NCI-H146 (cell line): ENCODE measurements at regions not wholly inside any gene's neighbourhood (a gene's known extent, or its start where the extent isn't known, plus 50 kb on each side); places are given as distances from the start of the nearest gene placed in this dataset.

ENCODE experiments used
- DNase-seq: peaks from one replicate; lab custom pipeline; 2025; lab: John Stamatoyannopoulos, UW

DNA sequence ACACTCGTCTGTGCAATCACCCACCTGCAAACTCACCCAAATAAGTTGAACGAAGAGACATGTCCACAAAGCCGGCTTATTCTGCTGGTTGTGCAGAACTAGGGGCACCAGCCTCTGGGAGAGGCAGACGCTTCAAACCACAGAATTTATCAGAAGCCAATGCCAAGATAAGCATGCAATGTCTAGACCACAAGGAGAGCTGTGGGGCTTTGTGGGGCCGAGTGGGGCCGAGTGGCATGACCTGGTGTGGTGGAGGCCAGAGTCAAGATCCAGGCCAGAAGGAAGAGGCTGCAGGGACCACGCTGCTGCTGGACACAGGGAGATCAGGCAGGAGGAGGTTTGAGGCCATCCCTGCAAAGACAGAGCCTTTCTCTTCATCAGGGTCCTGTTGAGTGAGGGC, 259.0 kb downstream of the IRX2 start:
- no peak for DNase-seq

DNA sequence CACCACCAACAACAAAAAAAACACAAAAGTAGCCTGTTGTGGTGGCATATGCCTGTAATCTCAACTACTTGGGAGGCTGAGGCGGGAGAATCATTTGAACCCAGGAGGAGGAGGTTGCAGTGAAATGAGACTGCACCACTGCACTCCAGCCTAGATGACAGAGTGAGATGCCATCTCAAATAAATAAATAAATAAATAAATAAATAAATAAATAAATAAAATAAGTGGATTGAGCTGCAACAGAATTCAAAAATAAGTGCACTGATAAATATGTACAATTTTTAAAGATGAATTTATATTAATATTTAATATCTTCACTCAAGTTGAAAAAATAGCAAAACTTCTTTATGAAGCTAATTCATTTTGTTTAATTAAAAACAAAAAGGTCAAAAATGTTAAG, 259.6 kb downstream of the IRX2 start:
- no peak for DNase-seq

DNA sequence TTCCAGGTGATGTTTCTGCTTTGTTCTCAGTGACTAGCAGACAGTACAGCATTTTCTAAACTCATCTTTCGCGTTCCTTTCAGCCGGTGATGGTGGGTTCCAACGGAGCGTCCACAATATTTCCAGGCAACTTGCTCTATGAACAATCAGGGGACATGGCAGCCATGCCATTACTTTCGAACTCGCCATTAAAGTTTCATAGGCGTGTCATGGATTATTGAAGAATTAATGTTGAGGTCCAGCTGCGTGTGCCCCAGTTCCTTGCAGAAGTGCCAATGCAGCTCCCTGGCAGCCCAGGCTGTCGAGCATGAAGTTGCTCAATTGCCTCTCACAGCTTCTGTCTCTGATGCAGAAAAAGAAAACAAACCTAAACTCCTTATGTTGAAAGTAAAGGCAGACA, 262.2 kb downstream of the IRX2 start:
- DNase-seq, result no peak

DNA sequence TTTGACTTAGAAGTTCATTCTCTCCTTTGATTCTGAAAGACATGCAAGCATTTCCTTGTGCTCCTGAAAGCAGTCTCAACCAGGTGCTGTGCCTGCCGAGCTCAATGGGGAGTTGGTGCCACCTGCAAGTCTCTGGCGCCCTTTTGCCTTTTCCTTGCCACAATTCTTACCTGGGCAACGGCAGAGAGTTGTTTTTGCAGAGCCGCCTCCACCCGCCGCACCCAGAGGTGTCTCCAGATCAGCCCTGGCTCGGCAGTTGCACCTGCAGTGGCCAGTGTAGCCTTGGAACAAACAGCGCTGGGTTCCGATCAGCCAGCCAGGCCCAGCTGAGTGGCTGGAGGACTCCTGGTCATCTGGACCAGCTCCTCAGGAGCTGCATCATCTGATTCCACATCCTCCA, 262.9 kb downstream of the IRX2 start:
- no peak for DNase-seq

DNA sequence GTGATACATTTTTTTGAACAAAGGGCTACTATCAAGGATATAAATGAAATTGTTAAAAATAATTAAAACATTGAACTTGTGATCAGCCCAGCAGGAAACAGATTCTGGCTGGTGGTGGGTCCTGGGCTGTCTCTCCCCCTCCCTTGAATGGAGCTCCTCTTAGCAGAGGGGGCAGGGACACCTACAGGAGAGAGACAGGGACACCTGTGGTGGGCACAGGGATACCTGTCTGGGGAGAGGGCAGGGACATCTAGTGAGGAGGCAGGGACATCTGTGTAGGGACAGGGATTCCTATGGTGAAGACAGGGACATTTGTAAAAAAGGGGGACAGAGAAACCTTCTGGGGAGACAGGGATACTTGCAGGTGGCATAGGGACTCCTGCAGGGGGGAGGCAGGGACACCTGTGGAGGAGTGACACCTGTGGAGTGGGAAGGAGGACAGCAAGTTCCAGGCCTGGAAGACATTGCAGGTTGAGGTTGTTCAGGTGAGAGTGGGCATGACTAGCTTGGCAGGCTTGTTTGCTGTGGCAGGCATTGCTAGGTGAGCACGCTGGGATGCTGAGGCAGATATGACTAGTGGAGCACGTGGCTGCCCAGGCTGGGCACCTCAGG, 264.2 kb downstream of the IRX2 start:
- no peak for DNase-seq

DNA sequence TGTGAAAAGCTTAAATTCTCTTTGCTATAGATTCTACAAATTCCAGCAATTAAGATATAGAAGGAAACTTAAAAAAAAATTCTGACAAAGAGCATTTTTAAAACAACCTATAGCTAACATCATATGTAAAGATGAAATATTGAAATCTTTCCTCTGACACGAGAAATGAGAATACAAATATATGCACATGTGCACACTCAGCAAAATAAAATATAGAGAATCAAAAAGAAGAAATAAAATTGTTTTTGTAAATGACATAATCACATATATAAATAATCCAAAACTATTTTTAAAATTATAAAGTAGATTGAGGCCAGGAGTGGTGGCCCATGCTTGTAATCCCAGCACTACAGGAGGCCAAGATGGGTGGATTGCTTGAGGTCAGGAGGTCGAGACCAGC, 265.1 kb downstream of the IRX2 start:
- DNase-seq, result no peak

DNA sequence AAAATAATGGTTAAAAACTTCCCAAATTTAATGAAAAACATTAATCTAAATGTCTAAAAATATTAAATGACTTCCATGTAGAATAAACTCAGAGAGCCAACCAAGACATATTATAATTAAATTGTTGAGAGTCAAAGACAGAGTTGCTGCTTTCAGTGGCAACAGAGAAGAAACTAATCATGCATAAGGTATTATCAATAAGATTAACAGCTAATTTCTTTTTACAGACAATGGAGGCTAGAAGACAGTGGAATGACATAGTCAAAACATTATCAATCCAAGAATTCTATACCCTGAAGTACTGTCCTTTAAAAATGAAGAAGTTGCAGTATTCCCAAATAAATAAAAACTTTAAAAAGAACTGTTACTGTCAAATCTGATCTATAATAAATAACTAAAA, 268.7 kb downstream of the IRX2 start:
- DNase-seq, result no peak

DNA sequence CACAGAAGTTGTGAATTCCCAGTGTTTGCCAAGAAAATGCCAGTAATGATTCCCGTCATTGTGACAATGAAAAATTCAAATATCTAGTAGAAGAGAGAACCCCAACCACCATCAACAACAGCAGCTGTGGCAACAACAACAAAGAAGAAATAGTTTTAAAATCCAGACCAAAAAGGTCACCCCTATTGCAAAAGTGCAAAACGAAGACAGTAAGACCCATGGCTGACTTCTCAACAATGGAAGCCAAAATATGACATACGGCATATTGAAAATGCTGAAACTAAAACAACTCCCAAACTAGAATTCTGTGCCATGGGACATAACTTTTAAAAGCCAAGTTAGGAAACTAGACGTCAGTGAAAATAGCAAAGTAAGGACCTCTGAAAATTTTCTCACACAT, 270.6 kb downstream of the IRX2 start:
- DNase-seq, result no peak

DNA sequence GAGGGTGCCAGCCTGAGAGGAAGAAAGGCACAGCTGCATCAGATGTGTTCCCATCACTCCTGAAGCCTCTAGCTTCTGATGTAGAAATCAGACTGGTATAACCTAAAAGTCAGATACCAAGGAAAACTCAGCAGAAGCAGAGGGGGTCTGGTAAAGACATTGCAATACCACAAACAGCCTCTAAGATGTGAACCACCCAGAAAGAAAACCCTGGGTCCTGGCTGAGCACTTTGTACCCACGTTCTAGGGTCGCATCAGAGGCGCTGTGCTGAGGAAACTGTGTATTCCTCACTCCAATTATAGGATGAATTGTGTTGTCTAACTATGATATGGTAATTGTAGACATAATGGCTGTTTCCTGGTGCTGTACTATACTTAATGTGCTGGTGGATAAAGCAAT, 275.6 kb downstream of the IRX2 start:
- DNase-seq, result no peak

DNA sequence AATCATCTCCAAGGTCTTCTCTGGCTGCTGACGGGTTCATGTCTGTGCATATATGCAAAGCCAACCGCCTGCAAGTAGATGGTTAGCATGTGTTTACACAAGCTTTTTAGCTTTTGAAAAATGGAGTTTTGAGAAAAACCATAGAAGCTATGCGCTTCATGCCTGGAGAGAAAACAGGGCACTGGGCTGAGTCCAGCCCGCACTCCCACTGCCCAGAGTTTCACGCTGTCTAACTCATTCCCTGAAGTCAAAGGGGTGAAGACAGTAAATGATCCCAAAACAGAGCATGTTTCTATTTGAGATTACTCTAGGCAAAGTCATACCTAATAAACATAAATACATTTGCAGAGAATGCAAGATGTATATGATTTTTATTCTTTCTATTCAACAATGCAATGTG, 278.8 kb downstream of the IRX2 start:
- no peak for DNase-seq

DNA sequence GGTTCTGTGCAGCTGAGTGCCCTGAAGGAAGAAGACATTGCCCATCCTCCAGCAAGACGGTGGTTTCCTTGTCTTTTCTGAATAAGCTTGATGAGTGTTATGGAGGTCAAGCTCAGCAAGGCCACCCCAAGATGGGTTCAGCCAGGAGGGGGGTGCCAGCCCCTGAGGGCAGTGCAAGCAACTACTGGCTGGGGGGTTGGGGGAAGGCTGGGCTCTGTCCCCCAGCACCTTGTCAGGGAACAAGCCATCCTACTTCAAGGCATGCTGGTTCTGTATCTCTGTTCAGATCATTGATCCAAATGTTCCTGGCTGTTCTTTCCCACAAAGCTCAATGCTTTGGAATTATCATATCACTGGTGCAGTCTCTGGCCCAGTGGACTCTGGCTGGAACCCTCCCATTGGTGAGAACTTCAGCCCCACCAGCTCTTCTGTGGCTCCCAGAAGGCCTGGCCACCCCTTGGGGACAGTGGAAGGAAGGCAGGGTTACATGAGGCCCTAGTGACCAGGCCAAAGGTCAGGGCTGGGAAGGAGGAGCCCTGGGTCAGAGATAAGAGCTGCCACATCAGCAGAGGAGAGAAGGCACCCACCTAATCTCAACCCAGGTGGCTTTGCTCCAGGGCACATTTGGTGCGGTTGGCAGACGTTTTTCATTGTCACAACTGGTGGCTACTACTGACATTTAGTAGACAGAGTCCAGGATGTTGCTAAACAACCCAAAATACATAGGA, 280.2 kb downstream of the IRX2 start:
- DNase-seq, result no peak

DNA sequence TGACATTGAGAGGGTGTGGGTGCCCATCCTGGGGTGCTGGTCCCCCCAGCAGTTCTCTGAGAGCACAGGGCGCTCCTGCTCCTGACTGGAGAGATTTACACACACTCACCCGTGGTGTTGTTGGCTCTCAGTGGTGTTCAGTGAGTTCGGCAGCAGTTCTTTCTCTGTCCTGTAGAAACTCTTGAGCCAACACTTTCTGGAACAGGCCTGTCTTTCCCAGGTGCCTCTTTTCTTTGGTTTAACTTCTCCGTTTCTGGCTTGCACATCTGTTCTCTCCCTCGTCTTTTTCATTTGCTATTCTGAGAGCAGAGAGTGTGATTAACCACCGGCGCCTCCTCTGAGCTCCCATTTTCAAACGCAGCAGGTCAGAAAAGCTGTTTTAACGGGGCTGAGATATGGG, 284.5 kb downstream of the IRX2 start:
- DNase-seq, result no peak

DNA sequence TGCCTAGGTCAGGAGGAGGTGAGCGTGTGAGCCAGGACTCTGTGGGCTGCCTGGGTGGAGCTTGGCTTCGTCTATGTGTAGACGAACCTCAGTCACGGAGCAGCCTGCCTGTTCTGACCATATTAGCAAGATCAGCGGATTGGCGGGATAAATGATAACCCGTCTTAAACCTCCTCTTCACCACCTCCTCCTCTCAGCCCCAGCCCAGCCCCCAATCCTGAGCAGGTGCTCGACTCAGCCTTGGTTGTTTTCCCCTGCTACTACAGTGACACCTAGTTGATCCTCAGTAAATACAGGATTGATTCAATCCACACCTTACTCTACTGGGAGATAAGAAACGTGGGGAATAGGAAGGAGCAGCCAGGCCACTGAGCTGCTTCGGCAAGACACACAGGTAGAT, 286.1 kb downstream of the IRX2 start:
- peak; percentile 17 for DNase-seq

DNA sequence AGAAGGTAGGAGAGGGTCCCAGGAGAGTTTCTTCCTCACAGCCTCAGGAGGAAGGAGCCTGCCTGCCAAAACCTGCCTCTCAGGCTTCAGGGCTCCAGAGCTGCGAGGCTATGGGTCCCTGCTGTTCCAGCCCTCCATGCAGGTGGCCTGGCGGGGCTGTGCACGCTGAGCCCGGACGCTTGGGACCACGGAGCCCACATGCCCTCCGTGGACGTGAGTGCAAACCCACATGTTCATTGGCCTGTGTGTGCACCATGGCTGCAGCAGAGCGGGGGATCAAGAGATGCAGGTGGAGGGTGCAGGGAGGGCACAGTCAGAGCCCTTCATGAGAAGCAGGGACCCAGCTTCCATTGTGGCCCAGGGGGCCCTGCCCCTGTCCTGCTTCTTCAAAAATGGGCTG, 287.3 kb downstream of the IRX2 start:
- DNase-seq, result no peak

DNA sequence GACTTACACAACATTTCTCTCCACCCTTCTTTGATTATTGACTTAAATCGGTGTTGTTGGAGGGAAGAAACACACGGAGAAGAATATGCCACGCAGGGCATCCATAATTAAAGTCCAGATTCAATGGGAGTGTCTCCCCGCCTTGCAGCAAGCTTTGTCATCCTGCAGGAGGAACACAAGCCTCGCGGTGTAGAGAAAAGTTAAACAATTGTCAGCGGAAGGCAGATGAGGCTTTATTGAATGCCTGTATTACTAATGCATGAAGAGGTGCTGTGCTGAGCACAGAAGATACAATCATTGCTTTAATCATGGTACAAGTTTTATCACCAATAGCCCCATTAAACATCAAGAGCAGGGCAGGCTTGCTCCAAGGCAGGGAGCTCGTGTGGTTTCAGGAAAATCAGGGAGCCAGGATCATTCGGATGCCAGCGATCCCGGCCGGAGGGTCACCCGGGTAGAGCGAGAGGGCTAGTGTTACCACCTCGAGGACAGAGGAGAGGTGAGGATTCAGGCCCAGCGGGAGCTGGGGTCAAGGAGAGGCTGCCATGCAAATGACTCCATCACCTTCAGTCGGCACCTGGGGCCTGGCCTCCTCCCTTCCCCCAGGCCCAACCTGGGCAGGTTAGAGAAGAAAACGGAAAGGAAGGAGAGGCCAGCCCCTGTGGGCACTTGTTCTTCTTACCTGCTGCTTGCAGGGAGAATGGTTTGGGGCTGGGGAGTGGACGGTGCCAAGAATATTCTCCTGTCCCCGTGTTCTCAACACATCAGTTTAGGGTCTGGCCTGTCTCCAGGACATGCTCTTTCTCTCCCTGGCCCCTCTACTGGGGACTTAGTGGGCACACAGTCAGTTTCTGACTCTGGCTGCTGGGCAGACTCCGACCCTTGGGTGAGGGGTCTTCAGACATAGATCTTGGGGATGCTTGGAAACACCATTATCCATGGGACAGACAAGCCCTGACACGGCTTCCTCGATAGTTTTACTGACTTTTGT, 289.5 kb downstream of the IRX2 start:
- no peak for DNase-seq

DNA sequence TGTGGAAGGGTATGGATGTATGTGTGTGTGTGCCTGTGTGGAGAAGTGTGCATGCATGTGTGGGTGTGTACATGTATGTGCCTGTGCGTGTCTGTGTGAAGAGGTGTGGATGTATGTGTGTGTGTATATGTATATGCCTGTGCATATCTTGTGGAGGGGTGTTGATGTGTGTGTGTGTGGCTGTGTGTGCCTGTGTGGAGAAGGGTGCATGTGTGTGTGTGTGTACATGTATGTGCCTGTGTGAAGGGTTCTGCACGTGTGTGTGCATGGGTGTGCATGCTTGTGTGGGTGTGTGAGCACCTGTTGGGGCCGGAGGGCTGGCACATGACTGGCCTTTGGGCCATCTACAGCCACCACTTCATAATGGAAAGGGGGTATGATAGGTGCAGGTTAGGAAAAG, 291.4 kb downstream of the IRX2 start:
- no peak for DNase-seq

DNA sequence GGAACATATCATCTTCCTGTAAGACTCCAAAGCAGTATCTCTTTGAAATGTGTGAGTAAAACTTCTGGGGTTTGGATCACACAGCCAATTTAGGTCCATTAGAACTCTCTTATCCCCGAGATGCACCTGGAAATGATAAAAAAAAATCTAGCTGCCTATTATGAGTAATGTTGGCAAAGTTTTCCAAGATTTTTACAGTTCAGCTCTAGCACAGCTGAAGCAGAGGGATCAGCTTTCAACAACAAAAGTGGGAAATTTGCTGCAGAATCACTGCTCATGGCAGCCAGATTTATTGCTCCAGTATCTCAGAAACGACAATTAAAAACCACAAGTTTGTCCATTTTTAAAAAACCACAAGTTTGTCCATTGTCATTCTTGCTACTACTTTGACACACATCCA, 292.2 kb downstream of the IRX2 start:
- no peak for DNase-seq

DNA sequence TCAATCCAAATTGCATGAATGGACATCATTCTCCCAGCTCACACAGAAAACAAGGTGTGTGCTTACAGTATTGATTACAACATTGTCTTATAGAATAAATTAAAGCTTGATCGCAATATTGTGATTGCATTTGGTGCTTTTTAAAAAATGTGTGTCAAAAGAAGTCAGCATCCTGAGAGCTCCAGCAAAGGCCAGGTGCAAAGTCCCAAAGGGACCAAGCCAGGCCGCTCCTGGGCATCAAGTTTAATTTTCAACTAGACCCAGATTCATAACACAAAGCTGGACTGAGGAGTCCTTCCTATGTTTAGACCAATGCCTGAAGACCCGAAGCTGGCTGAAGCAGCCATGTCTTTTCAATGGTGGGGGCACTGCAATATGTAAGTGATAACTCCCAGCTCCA, 295.6 kb downstream of the IRX2 start:
- no peak for DNase-seq

DNA sequence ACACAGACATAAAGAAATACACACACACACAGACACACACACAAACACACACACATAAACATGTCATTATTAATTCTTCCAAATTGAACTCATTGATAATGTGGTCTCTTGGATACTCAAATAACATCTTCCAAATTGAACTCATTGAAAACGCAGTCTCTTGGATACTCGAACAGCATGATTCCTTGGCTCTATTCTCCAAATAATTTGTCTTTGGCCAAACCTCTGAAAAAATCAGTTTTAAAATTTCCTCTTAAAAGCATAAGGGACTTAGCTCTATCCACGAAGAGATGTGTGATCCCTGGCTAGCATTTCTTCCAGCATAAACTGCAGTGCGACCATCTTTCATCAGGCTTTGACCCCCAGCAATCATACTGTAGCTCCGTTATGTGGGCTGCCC, 296.6 kb downstream of the IRX2 start:
- no peak for DNase-seq

DNA sequence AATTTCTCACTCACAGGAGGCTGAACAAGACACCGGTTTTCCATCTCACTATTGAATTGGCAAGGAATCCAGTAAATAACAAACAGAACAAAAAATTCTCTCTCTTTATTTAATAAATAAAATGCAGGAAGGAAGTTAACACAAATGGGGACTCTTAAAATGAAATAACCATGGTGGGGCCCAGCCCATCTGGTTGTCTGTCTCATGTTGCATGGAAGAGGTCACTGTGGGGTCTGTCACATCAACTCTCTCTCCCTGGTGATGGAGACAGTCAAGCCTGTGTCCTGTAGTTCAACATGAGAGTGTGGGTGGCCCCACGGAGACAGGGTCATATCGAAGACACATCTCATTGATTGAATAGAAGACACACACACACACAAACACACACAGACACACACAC, 297.7 kb downstream of the IRX2 start:
- no peak for DNase-seq

DNA sequence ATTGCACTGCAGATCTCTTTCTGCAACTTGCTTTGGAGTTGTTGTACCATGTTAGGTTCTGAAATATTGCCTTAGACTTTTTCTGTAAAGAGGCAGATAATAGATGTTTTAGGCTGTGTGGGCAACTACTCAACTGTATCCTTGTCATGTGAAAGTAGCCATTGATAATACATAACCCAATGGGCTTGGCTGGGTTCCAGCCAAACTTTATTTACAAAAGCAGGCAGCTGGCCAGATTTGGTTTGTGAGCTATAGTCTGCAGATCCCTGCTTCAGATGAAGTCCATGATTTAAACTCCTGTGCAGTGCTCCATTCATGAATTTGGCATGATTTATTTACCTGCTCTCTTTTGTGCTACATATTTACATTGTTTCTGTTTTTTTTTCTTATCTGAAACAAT, 300.4 kb downstream of the IRX2 start:
- no peak for DNase-seq

DNA sequence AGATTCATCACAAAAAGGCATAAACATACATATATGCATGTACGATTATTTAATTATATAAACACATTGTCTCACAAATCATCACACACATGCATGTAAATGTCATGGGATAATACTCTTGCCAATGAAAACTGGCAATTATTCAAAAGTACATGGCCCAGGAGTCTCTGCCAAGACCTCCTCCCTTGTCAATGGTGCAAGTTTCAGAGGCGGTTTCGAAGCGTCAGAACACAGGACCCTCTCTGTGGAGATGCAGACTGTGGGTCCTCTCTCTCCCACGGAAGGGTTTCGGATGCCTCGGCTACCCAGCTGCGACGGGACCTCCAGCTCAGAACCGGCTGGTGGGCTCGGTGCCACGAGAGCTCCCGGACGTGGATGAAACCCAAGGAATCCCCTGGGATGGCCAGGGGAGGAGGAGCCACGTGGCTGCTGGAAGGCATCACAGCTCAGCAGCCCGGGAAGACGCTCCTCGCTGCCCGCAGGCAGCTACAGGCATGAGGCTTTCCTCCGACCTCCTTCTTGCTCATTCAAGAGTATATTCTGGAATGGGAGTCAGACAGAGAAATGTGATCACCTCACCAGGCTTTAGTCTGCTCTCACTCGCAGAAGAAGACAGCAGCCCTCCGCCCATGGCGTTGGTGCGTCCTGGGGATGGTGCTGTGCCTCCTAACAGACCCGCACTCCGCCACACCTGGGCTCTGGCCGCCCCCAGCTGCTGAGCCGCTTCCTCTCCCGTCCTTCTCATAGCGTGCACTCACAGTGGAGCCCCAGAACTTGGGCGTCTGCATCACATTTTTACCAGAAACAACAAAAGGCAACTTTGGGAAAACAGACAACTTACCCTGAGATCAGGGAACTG, 308.8 kb downstream of the IRX2 start:
- no peak for DNase-seq
